Activated T-cell treated with anti-CD3 and anti-CD28 coated beads for 1 hour (primary cell): ENCODE measurements at regions not wholly inside any gene's neighbourhood (a gene's known extent, or its start where the extent isn't known, plus 50 kb on each side); places are given as distances from the start of the nearest gene placed in this dataset.
"Not testable (repeated sequence)": the region's sequence is repeated elsewhere in the genome, so short reads cannot be mapped to it uniquely, and the experiment has no call there.

Experiments
- DNase-seq: peaks from one replicate; pipeline ENCODE4 v3.0.0-alpha.2; 2020; ENCODE audit warnings: low read depth

GRCh38 chr5:6076341-6077239 lies 301.8 kb downstream of the MED10 start:
- no peak for DNase-seq

- not testable (repeated sequence) for DNase-seq
Measured at GRCh38 chr5:6072488-6072887, 305.9 kb downstream of the MED10 start.

DNA sequence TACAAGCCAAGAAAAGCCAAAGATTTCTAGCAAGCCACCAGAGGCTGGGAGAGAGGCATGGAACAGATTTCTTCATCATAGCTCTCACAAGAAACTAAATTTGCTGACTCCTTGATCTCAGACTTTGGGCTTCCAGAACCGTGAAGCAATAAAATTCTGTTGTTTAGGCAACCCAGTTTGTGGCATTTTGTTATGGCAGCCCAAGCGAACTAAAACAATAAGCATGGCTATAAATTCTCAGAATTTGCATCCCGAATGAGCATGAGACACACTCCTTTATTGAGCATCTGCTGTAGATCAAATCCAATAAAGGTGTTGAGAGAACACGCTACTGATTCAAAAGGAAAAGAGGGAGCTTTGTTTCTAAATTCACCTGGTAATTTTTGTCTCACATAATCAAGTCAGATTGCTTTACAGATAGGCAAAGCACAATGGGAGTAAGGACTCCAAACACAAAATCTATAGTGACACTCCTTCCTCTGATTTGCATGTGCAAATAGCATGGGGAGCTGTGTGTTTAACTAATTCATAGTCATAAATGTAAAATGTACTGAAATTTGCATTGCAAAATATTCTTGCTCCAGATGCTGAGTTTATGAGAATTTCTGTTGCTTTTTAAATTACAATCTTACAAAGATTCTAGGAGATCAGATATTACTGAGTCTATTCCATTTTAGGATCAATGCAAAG lies 308.7 kb downstream of the MED10 start:
- no peak for DNase-seq

DNA sequence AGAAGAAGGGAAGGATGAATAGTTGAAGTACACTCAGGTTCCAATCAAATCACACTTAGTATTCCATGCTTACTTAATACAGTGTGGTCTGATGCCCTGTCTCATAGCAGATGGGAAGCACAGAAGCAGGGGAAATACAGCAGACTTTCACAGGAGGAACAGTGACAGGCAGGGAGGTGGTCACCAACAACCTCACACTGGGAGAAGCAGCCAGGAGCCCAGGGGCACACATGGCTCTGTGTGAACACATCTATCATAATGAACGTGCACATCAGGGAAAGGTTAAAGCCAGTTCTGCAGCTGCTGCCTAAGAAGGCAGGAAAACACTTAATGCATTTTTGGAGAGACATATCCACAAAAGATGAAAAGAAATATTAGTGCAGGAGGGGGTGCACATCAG lies 312.3 kb downstream of the MED10 start:
- no peak for DNase-seq

DNA sequence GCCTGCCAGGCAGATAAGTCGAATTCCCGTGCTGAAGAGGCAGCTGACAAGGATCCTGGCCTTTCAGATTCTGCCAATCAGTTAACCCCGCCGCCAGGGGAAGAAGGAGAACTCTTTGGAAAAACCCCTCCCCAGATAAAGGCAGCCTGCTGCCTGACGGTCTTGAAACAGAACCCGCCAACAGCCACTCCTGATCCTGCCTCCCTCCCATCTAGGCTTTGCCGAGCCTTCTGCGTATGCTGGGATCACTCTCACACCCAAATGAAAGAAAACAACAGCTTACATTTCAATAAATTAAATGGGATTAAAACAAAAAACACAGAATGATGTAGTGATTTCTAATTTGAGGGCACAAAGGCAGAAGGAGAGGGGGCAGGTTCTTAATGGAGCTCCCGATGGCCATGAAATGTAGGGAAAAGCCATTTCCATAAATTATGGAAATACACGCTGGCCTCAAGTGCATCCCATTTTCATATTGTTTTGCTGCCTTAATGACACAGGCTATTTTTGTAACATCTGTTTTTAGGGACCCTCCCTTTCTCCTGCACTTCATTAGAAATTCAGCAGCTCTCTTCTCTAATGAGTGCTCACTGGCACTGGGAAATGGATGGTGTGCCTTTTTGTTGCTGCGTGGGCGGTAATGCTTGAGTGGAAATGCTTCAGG lies 319.1 kb downstream of the MED10 start:
- DNase-seq, result no peak

DNA sequence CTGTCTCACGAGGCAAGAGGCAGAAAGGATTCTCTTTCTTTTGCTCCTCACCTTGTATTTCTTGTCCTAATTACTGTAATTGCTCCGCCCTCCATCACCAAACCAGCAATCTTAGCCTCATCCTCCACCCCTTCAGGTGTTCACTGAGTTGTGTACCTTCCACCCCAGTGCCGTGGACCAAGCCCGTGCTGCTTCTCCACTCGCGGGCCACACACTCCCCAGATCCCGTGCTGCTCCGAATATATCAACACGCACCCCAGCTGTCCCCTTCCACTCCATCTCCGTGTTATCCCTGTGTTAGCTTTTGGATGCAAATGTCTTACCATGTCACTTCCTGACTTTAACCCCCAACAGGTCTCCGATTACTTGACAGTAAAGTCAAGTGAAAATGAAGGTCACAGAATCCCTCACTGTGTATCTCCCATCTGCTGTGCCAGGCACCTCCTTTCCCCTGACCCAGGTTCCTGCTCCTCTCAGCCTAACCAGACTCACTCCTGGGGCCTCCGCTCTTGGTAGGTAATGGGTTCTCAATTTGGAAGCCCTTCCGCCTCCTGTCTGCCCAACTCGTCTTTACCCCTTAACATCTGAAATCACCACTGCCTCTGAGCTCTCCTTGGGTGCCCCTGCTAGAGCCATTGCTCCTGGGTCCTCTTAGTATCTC lies 320.2 kb downstream of the MED10 start:
- no peak for DNase-seq

GRCh38 chr5:6056280-6056679 lies 322.1 kb downstream of the MED10 start:
- DNase-seq, result no peak

GRCh38 chr5:6049662-6050061 lies 328.7 kb downstream of the MED10 start:
- no peak for DNase-seq

GRCh38 chr5:6048746-6049145 lies 329.6 kb downstream of the MED10 start:
- DNase-seq, result no peak

DNA sequence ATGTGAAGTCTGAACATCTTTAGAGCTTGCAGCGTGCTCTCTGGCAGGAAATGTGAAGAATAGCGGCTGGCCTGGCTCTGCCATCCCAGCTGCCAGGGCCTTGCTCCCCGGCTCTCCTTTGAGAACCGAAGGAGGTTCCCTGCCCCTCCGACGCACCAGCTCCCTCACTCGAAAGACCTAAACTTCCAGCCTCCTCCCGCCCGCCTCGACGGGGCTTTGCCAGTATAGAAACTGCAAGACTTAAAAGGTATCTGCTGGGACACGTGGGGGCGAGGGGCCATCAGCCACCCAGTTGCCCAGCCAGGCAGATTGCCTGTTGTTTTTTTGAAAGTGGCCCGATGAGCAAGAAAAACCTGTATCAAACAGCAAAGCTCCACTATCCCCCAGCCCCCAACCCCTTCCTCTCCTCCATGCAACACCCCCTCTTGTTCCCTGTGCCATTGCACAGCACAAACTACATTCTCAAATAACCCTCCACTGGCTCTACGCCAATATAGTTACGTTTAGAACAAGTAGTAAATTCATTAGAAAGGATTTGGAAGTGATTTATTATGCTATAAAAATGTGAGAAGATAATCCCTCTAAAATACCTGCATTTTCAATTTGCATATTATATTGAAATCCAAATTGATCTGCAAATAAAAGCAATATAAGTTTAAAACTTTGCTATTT lies 331.9 kb downstream of the MED10 start:
- no peak for DNase-seq

DNA sequence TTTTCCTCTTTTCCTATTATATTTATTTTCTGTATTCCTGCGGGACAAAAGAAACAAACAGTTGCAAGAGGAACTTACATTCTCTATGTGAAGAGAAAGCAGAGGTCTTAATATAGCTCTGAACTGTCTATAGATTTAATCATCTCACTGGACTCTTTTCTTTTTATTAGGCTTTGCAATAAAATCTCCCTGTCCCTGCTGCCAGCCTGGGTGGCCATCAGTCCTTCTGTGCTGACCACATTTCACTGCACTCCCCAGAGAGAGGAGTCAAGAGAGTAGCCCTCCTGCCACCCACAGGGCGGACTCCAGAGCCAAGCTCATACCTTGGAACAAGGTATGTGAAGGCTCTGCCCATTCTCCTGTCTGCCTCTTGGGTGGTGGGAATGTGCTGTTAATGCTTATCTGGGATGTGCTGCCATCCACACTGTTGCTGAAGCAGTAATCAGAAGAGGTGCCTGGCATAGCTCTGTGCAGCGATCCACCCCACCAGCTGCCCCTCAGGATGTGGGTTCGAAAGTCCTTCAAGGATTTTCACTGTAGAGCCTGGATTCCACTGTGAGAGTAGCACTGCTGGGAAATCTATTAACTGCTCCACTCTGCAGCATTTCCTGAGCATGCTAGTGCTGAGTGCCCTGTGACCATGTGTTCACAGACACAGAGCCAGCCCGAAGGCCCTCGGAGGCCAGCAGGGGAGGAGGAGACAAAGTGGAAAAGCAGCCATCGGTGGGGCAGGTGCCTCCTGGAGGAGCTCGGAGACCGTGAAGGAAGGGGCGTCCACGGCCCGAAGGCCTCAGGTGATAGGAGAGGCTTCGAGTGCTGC lies 334.6 kb downstream of the MED10 start:
- no peak for DNase-seq

DNA sequence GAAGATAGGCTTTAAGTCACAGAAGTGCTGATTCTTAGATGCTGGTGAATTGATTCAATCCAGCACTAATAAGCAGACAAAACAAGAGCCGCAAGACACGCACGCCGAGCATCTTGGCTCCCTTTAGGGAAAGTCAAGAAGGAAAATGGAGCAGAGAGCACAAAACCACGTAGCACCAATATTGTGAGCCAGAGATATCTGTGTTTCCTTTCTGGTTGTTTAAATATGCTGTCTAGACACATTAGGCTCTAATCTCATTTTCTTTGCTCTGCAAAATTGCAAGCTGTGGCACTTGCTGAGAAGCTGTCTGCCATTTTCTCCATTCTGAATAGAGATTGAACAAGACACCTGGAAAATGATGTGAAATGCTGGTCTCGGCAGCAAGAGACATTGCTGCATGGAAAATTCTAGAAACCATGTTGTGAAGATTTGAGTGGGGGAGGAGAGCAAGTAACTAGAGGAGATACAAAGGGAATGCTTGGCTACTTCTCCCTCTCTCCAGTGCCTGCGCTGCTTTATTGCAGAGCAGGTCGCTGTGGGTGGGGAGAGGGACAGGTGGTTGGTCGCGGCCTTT lies 336.3 kb downstream of the MED10 start:
- DNase-seq, result no peak

- DNase-seq, result no peak
Measured at GRCh38 chr5:6039111-6039510, 339.2 kb downstream of the MED10 start.

- DNase-seq, result no peak
Measured at GRCh38 chr5:6036006-6036405, 342.3 kb downstream of the MED10 start.

GRCh38 chr5:6029811-6030271 lies 348.5 kb downstream of the MED10 start:
- DNase-seq, result no peak

DNA sequence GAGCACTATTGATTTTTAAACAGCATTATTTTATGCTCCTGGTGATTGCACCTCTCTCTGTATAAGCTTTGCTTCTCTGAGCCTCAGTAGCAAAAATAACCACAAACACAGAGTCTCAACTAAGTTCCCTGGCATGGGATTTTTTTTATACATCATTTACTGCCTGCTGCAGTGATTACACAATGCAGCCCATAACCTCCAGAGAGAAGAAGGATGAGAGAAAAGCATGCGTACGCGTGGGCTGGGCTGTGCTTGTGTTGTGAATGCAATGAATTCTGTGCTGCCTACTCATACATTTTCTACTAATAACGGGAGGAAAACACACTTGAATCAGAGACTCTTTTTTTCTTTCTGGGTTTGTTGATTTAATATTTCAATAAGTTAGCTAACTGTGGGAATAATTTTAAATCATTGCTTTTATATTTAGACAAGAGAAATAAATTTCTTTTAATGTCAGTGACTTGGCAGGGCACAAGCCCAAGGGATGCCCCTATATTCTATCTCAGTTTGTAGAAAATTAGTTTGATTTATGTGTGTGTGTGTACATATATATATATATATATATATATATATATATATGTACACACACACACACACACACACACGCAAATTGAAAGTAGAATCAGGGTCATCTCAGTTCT lies 351.5 kb downstream of the MED10 start:
- no peak for DNase-seq

- no peak for DNase-seq
Measured at GRCh38 chr5:6019612-6020011, 358.7 kb downstream of the MED10 start.

DNA sequence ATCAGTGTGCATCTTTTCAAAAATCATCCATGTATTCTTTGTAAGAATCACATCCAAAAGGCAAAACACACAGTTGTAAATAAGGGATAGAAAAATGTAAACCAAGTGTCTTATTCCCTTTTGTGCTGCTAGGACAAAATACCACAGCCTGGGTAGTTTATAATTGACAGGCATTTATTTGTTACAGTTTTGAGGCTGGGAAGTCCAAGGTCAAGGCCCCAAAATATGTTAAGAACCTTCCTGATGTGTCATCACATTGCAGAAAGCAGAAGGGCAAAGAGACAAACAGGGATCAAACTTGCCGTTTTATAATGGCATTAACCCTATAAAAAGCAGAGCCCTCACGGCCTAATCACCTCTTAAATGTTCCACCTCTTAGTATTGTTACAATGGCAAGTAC lies 364.8 kb downstream of the MED10 start:
- no peak for DNase-seq

DNA sequence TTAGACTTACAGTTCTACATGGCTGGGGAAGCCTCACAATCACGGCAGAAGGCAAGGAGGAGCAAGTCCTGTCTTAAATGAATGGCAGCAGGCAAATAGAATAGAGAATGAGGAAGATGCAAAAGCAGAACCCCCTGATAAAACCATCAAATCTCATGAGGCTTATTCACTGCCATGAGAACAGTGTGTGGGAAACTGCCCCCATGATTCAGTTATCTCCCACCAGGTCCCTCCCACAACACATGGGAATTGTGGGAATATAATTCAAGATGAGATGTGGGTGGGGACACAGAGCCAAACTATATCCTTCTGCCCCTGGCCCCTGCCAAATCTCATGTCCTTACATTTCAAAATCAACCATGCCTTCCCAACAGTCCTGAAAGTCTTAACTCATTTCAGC lies 367.1 kb downstream of the MED10 start:
- DNase-seq, result no peak

GRCh38 chr5:6006838-6007314 lies 371.5 kb downstream of the MED10 start:
- DNase-seq, result no peak
